Stimulated activated CD4-positive, alpha-beta T cell treated with anti-CD3 and anti-CD28 coated beads, Interleukin-2, amount 100 ng/mL, for 24 hours (primary cell): ENCODE measurements at regions not wholly inside any gene's neighbourhood (a gene's known extent, or its start where the extent isn't known, plus 50 kb on each side); places are given as distances from the start of the nearest gene placed in this dataset.

Source experiments
- DNase-seq, 2 donors: peaks; one replicate each; pipeline ENCODE4 v3.0.0-alpha.2; 2020

DNA sequence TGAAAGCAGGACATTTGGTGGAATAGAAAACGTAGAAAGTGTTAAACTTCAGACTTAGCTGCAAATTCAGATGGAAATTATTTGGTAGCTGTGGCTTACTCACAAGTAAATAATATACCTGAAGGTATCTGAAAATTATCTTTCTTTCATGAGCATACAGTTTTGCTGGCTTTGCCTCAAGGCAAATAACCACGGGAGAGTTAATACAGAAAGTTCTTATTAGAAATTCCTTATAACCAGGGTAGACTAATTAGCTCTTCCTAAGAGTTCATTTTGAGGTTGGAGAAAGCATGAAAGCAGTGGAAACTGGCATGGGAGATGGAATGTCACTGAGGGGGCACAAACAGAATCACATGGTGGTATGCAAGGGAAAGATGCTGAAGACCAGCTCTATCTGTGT, 217.5 kb downstream of the CD83 start:
- no peak for DNase-seq

GRCh38 chr6:14337152-14337551, 219.6 kb downstream of the CD83 start:
- no peak for DNase-seq

DNA sequence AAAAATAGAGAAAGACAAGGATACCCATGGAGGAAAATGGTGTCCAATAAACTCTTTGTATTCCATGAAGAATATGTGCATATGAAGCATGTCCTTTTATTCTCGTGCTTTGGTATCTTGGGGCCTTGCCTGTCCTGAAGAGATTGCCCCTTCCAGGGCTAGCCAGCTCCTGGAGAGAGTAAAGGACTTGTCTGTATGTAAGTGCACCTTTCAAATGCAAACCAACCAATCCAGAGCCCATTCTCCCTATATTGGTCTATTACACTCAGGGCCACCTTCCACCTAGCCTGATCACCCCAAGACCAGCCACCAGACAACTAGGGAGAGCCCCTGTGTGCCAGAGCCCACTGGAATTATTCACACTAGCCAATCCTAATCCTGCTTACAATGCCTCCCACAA, 221.6 kb downstream of the CD83 start:
- DNase-seq, result no peak

DNA sequence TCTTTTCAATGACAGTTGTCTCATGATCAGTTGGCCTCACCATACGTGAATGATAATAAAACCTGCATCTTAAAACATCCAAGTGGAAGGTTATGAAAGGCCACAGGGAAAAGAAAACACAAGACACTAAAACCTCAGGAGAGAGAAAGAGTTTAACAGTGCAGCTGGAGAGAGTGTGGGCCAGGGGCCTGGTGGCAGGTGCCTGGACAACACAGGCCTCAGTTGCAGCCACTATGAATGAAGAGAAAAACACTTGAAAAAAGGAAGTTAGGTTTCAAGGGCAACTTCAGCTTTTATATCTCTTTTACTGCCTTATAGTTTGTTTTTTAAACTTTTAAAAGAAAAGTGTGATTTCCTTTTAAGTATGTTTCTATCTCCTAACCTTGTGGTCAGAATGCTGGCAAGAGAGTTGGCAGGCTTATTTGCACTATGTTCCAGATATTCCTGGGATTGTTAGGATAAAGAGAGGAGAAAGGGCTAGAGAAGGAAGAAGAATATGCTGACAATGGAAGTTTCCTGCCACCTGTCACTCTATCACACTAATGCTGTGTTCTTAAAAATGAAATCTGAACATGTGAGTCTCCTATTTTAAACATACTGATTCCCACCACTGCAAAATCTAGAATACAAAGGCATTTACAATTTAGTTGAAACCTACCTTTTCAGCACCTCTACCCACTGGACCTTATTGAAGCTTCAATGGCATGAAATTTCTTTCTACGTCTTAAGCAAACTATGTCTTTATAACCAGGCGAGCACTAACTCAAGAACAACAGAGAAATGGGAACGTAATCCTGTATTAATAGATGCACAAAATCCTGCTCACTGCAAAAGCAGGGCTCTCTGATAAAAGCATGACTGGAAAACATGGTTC, 222.4 kb downstream of the CD83 start:
- no peak for DNase-seq

GRCh38 chr6:14344486-14344885, 226.9 kb downstream of the CD83 start:
- no peak for DNase-seq

DNA sequence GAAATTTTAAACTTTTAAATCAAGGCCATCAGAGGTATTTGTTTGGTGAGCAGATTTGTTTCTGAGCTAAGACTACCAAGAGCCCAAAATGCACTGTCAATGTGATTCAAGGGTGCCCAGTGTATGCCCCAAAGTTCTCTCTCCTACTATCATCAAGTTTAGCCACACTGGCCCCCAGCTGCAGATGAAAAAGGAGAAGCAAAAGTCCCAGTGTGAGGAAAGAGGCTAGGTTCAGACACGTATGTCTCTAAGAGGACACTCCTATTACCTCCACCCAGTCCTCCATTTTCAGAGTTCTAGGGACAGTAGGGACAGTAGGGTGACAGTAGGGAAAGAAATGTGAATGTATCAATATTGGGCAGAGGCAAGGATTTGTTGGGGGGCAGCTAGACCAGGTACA, 230.8 kb downstream of the CD83 start:
- DNase-seq, result no peak

DNA sequence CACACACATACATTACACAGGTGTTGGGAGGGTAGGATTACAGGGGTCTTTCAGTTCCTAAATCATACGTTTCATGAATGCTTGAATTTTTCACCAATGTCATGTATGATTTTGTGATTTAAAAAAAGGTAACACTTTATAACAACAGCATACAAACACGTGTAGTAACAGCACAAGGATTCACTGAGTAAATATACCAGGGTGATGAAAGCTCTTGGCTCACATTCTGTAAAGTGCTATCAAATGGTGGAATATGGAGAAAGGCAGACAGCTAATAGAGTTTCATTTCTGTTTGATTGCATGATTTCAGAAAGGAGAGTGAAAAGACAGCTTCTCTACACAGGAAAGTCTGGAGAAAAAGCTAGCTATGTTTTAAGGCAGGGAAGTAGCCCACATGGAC, 231.9 kb downstream of the CD83 start:
- DNase-seq, result no peak

GRCh38 chr6:14350210-14350609, 232.6 kb downstream of the CD83 start:
- no peak for DNase-seq

GRCh38 chr6:14353281-14353680, 235.7 kb downstream of the CD83 start:
- DNase-seq, result no peak

- DNase-seq, result no peak
These were observed 236.2 kb downstream of the CD83 start for GRCh38 chr6:14353798-14354197.

- peak; percentile 36 to 63 for DNase-seq
These were observed 237.5 kb downstream of the CD83 start for GRCh38 chr6:14354919-14355572.

GRCh38 chr6:14359438-14359837, 241.9 kb downstream of the CD83 start:
- DNase-seq, result no peak

- no peak for DNase-seq
These were observed 243.0 kb downstream of the CD83 start for GRCh38 chr6:14360565-14360964.

GRCh38 chr6:14361297-14361696, 243.7 kb downstream of the CD83 start:
- DNase-seq, result no peak

DNA sequence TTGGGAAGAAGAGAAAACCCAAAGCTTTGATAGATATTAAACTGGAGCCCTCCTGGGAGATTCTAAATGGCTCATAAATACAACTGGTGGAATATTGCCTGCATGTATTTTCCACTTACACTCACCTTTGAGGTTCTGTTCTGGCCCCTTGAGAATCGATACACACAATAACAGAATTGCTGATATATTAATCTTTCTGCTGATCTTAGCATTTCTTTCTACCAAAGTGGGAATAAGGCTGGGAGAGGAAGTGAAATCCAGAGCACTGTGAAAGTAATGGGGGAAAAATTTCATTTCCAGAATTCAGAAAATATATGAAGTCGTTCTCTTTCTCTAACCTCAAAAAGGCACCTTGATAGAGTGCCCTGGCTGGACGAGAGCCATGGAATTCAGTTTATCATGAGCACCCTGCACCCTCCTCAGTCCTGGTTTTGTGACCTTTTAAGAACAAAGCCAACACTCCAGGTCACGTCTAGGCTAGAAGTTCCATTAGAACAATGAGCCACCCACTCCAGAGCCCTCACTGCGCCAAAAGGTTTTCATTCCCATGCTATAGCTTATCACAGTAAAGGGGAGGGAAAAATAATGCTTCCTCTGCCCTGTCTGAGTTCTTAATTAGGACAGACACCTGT, 244.5 kb downstream of the CD83 start:
- DNase-seq, result no peak

- no peak for DNase-seq
These were observed 246.8 kb downstream of the CD83 start for GRCh38 chr6:14364370-14364769.

DNA sequence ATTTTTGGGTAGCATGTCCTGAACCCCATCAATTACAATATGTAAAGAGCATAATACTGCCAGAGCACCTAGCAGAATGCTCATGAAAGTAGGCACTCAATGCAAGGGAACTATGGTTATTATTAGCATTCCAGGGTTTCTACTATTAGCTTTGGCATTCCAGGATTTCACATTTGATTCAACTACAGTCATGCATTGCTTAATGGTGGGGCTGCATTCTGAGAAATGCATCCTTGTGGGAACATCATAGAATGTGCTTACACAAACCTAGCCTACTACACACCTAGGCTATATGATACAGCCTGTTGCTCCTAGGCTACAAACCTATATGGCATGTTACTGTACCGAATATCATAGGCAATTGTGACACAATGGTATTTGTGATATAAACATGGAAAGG, 247.8 kb downstream of the CD83 start:
- no peak for DNase-seq

DNA sequence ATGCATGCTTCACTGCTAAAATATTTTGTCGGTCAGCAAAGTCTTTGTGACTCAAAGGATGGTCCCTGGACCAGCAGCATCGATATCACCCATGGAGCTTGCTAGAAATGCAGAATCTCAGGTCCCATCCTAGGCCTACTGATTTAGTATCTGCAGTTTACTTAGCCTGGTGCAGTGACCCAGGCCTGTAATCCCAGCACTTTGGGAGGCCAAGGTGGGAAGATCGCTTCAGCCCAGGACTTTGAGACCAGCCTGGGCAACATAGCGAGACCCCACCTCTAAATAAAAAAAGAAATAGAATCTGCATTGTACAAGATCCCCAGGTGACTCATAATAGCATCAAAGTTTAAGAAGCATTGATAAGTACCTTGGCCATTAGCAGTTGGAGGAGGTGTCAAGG, 248.7 kb downstream of the CD83 start:
- no peak for DNase-seq

GRCh38 chr6:14366872-14367271, 249.3 kb downstream of the CD83 start:
- DNase-seq, result no peak

DNA sequence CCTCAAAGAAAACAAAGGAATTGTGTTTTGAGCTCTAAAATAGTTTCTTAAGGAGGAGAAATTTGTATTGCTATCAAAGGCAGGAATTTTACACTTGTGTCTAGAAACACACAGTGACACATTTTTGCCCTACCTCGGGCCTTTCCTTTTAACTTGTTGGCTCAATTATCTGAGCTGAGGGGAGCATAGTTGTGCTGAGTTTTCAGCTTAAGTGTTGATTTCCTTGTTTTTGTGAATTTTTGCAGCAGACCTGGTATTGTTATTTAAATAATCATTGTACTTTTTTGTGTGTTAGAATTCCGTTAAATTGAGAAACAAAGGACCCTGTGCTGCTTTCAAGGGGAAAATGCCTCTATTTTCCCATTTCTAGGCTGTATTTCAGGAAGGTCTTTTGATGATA, 249.7 kb downstream of the CD83 start:
- DNase-seq, result no peak

DNA sequence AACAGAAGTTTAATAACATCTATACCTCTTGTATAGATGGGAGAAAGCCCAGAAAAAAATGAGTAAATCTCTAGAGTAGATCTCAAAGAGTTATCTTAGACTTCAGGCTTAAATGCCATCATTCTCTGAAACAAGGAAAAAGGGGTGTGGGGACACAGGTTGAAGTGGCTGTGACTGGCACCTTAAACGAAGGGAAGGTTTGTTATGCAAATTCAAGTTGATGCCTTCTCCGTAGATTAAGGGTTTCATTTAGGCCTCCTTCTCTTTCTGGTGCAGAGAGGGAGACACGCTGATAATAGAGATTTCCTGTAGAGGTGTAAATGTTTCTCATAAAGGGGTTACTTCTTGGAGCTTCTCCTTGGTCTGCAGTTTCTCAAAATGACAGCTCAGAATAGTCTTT, 252.1 kb downstream of the CD83 start:
- DNase-seq, result no peak

DNA sequence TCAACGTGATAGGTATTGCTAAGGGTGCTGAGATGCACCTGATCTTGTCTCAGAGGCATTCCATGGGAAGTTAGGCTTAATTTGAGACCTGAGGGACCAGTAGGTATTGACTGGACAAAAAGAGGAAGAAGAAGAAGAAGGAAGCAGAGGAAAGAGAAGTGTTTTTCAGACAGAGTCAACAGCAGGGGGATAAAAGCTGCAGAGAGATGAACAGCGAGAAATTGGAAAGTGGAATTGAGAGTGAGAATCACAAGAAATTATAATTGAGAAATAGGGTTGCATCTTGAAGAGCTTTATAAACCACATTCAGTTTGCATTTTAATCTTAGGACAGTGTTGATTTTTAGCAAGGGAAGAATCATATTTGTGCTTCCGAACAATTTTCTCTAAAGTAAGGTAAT, 254.0 kb downstream of the CD83 start:
- DNase-seq, result no peak

GRCh38 chr6:14372734-14373489, 255.3 kb downstream of the CD83 start:
- peak in 1 of 2 donors; percentile 8 for DNase-seq
